HEK293 (cell line): ENCODE measurements at regions not wholly inside any gene's neighbourhood (a gene's known extent, or its start where the extent isn't known, plus 50 kb on each side); places are given as distances from the start of the nearest gene placed in this dataset.

Experiments
- MEIS1 ChIP-seq: sonication (generic); formaldehyde crosslinking; IDR thresholded peaks from 2 replicates; pipeline ENCODE4 v1.8.1; 2022; ENCODE audit warnings: missing genetic modification reagents, mild to moderate bottlenecking, borderline replicate concordance
- SCRT2 ChIP-seq: fragments of 450-650 bp; formaldehyde crosslinking; IDR thresholded peaks from 2 replicates; pipeline ENCODE4 v1.5.1; 2016; ENCODE audit warnings: missing biosample characterization, missing genetic modification characterization
- TRIM28 ChIP-seq: IDR thresholded peaks from 2 replicates; pipeline ENCODE4 v1.6.1; 2011; ENCODE audit warnings: low read length, control low read depth, borderline replicate concordance
- ZNF214 ChIP-seq: fragments of 450-650 bp; formaldehyde crosslinking; IDR thresholded peaks from 2 replicates; pipeline ENCODE4 v1.5.1; 2017; ENCODE audit warnings: missing biosample characterization, mild to moderate bottlenecking, missing genetic modification characterization, borderline replicate concordance
- ZNF654 ChIP-seq: fragments of 450-650 bp; formaldehyde crosslinking; IDR thresholded peaks from 2 replicates; pipeline ENCODE4 v1.5.1; 2016; ENCODE audit warnings: low read depth, missing biosample characterization, missing genetic modification characterization
- ZNF777 ChIP-seq: fragments of 450-650 bp; formaldehyde crosslinking; IDR thresholded peaks from 2 replicates; pipeline ENCODE4 v1.5.1; 2017; ENCODE audit warnings: missing biosample characterization, missing genetic modification characterization, borderline replicate concordance
- TF ChIP-seq, protein P1 (sequence below): fragments of 450-650 bp; formaldehyde crosslinking; IDR thresholded peaks from 2 replicates; pipeline ENCODE4 v1.5.1; 2016; ENCODE audit warnings: missing biosample characterization, missing genetic modification characterization
- TF ChIP-seq, protein P2 (sequence below): fragments of 450-650 bp; formaldehyde crosslinking; IDR thresholded peaks from 2 replicates; pipeline ENCODE4 v1.5.1; 2016; ENCODE audit warnings: missing biosample characterization, missing genetic modification characterization, low read depth
- TF ChIP-seq, protein P3 (sequence below): fragments of 450-650 bp; formaldehyde crosslinking; IDR thresholded peaks from 2 replicates; pipeline ENCODE4 v1.5.1; 2016; ENCODE audit warnings: missing biosample characterization, missing genetic modification characterization
- TF ChIP-seq, protein P4 (sequence below): fragments of 450-650 bp; formaldehyde crosslinking; IDR thresholded peaks from 2 replicates; pipeline ENCODE4 v1.5.1; 2017; ENCODE audit warnings: missing biosample characterization, missing genetic modification characterization

DNA sequence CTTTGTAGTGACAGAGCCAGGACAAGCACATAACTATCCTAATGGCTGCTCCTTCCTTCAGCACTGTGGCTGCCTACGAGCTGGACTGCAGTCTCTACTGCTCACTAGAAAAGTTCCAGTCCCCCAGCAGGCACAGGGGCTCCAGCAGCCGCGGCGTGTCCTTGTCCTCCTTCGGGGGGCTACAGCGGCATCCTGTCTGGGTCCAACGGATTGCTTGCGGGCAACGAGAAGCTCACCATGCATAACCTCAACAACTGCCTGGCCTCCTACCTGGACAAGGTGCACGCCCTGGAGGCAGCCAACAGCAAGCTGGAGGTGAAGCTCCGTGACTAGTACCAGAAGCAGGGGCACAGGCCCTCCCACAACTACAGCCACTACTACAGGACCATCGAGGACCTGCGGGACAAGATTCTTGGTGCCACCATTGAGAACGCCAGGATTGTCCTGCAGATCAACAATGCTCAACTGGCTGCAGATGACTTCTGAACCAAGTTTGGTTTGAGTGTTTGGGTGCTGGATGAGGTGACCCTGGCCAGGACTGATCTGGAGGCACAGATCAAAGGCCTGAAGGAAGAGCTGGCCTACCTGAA, 169.4 kb downstream of the NDUFA12 start:
- TF ChIP-seq, protein P1, sequence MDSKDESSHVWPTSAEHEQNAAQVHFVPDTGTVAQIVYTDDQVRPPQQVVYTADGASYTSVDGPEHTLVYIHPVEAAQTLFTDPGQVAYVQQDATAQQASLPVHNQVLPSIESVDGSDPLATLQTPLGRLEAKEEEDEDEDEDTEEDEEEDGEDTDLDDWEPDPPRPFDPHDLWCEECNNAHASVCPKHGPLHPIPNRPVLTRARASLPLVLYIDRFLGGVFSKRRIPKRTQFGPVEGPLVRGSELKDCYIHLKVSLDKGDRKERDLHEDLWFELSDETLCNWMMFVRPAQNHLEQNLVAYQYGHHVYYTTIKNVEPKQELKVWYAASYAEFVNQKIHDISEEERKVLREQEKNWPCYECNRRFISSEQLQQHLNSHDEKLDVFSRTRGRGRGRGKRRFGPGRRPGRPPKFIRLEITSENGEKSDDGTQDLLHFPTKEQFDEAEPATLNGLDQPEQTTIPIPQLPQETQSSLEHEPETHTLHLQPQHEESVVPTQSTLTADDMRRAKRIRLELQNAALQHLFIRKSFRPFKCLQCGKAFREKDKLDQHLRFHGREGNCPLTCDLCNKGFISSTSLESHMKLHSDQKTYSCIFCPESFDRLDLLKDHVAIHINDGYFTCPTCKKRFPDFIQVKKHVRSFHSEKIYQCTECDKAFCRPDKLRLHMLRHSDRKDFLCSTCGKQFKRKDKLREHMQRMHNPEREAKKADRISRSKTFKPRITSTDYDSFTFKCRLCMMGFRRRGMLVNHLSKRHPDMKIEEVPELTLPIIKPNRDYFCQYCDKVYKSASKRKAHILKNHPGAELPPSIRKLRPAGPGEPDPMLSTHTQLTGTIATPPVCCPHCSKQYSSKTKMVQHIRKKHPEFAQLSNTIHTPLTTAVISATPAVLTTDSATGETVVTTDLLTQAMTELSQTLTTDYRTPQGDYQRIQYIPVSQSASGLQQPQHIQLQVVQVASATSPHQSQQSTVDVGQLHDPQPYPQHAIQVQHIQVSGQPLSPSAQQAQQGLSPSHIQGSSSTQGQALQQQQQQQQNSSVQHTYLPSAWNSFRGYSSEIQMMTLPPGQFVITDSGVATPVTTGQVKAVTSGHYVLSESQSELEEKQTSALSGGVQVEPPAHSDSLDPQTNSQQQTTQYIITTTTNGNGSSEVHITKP (tag by site-specific recombination): no peak
- TF ChIP-seq TRIM28 (no peak), SCRT2 (tag by site-specific recombination) (no peak), ZNF214 (tag by site-specific recombination) (no peak), MEIS1 (CRISPR knock-in tag) (no peak), ZNF654 (tag by site-specific recombination) (no peak), ZNF777 (tag by site-specific recombination) (no peak)
- TF ChIP-seq, protein P2, sequence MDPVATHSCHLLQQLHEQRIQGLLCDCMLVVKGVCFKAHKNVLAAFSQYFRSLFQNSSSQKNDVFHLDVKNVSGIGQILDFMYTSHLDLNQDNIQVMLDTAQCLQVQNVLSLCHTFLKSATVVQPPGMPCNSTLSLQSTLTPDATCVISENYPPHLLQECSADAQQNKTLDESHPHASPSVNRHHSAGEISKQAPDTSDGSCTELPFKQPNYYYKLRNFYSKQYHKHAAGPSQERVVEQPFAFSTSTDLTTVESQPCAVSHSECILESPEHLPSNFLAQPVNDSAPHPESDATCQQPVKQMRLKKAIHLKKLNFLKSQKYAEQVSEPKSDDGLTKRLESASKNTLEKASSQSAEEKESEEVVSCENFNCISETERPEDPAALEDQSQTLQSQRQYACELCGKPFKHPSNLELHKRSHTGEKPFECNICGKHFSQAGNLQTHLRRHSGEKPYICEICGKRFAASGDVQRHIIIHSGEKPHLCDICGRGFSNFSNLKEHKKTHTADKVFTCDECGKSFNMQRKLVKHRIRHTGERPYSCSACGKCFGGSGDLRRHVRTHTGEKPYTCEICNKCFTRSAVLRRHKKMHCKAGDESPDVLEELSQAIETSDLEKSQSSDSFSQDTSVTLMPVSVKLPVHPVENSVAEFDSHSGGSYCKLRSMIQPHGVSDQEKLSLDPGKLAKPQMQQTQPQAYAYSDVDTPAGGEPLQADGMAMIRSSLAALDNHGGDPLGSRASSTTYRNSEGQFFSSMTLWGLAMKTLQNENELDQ (tag by site-specific recombination): no peak
- TF ChIP-seq, protein P3, sequence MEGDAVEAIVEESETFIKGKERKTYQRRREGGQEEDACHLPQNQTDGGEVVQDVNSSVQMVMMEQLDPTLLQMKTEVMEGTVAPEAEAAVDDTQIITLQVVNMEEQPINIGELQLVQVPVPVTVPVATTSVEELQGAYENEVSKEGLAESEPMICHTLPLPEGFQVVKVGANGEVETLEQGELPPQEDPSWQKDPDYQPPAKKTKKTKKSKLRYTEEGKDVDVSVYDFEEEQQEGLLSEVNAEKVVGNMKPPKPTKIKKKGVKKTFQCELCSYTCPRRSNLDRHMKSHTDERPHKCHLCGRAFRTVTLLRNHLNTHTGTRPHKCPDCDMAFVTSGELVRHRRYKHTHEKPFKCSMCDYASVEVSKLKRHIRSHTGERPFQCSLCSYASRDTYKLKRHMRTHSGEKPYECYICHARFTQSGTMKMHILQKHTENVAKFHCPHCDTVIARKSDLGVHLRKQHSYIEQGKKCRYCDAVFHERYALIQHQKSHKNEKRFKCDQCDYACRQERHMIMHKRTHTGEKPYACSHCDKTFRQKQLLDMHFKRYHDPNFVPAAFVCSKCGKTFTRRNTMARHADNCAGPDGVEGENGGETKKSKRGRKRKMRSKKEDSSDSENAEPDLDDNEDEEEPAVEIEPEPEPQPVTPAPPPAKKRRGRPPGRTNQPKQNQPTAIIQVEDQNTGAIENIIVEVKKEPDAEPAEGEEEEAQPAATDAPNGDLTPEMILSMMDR (tag by site-specific recombination): no peak
- TF ChIP-seq, protein P4, sequence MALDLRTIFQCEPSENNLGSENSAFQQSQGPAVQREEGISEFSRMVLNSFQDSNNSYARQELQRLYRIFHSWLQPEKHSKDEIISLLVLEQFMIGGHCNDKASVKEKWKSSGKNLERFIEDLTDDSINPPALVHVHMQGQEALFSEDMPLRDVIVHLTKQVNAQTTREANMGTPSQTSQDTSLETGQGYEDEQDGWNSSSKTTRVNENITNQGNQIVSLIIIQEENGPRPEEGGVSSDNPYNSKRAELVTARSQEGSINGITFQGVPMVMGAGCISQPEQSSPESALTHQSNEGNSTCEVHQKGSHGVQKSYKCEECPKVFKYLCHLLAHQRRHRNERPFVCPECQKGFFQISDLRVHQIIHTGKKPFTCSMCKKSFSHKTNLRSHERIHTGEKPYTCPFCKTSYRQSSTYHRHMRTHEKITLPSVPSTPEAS (tag by site-specific recombination): no peak
